HL-60 (cell line): ENCODE measurements at regions not wholly inside any gene's neighbourhood (a gene's known extent, or its start where the extent isn't known, plus 50 kb on each side); places are given as distances from the start of the nearest gene placed in this dataset.

Experiments
- DNase-seq, 2 experiments: peaks; one replicate each; pipeline ENCODE4 v3.0.0-alpha.2; 2010 to 2020; ENCODE audit warnings: low read depth in 1 of 2, low spot score in 1 of 2
- H3K27ac ChIP-seq: fragments of 250-450 bp; sonication (Bioruptor Pico); replicated peaks from 2 replicates; pipeline ENCODE4 v1.5.1; 2020; ENCODE audit warnings: mild to moderate bottlenecking, moderate library complexity
- H3K27me3 ChIP-seq: fragments of 250-450 bp; sonication (Bioruptor Pico); 2 replicates; pipeline ENCODE4 v1.5.1; 2021; ENCODE audit warnings: mild to moderate bottlenecking, moderate library complexity; ENCODE audit not compliant: insufficient read depth, poor library complexity, severe bottlenecking
- H3K4me3 ChIP-seq: replicated peaks from 2 replicates; pipeline ENCODE4 v1.5.1; 2011; ENCODE audit warnings: mild to moderate bottlenecking, control low read depth, low read length; ENCODE audit not compliant: insufficient read depth
- CTCF ChIP-seq: IDR thresholded peaks from one replicate; pipeline ENCODE4 v1.5.1; 2011; ENCODE audit warnings: low read length, control low read depth, inconsistent platforms; ENCODE audit not compliant: insufficient read depth
- GABPA ChIP-seq: IDR thresholded peaks from 2 replicates; pipeline ENCODE4 v1.6.1; 2012; ENCODE audit warnings: low read depth
- POLR2AphosphoS5 ChIP-seq: IDR thresholded peaks from 2 replicates; pipeline ENCODE4 v1.6.1; 2012; ENCODE audit warnings: low read depth
- REST ChIP-seq: IDR thresholded peaks from 2 replicates; pipeline ENCODE4 v1.6.1; 2012; ENCODE audit warnings: low read depth; ENCODE audit not compliant: insufficient replicate concordance
- SPI1 ChIP-seq: IDR thresholded peaks from 2 replicates; pipeline ENCODE4 v1.6.1; 2012; ENCODE audit warnings: low read depth, mild to moderate bottlenecking, borderline replicate concordance

GRCh38 chr15:67957435-67958132, 96.5 kb upstream of the PIAS1 start:
- Histone ChIP-seq H3K4me3 (no peak overlapping the region), H3K27ac (no peak overlapping the region), H3K27me3 (no peaks in the 10 kb centered on the region)
- no peak for DNase-seq
- no peak for TF ChIP-seq CTCF
- peak; percentile 66; the same call in 1 of the 2 replicates for TF ChIP-seq SPI1
- no peak for TF ChIP-seq POLR2AphosphoS5
- no peak for TF ChIP-seq REST
- no peak for TF ChIP-seq GABPA

- no peaks in the 10 kb centered on the region for H3K27me3 ChIP-seq
- peak in 1 of 2 experiments; percentile 48 for DNase-seq
- H3K27ac ChIP-seq = no peak overlapping the region
- peak; percentile 6; the same call in 1 of the 2 replicates for TF ChIP-seq SPI1
- TF ChIP-seq POLR2AphosphoS5 = no peak
- H3K4me3 ChIP-seq = no peak overlapping the region
Measured at GRCh38 chr15:67967871-67968431, 86.2 kb upstream of the PIAS1 start.

GRCh38 chr15:67968564-67968963, 85.6 kb upstream of the PIAS1 start:
- DNase-seq = no peak
- Histone ChIP-seq H3K27me3 (no peaks in the 10 kb centered on the region), H3K27ac (no peak overlapping the region), H3K4me3 (no peak overlapping the region)
- TF ChIP-seq CTCF = no peak
- no peak for TF ChIP-seq POLR2AphosphoS5
- TF ChIP-seq GABPA = no peak
- TF ChIP-seq SPI1 = no peak
- no peak for TF ChIP-seq REST

- no peaks in the 10 kb centered on the region for H3K27me3 ChIP-seq
- TF ChIP-seq CTCF (no peak), SPI1 (no peak), GABPA (no peak), POLR2AphosphoS5 (no peak), REST (no peak)
- DNase-seq = no peak
- no peak overlapping the region for H3K4me3 ChIP-seq
- no peak overlapping the region for H3K27ac ChIP-seq
Measured at GRCh38 chr15:67968966-67969365, 85.1 kb upstream of the PIAS1 start.
